ENCODE measurements at regions not wholly inside any gene's neighbourhood (a gene's known extent, or its start where the extent isn't known, plus 50 kb on each side); places are given as distances from the start of the nearest gene placed in this dataset.

- no peaks in the 10 kb centered on the region for H3K79me2 ChIP-seq (ENCODE audit: control insufficient read depth, insufficient read depth, low read length, unreplicated experiment)
- H3K27me3 ChIP-seq (ENCODE audit: insufficient read depth, low read length), result no peaks in the 10 kb centered on the region
- no peak overlapping the region for H2AFZ ChIP-seq (ENCODE audit: low read length, unreplicated experiment)
- no peak overlapping the region for H3K4me3 ChIP-seq (ENCODE audit: low read depth, low read length)
- H3K36me3 ChIP-seq (ENCODE audit: insufficient read depth, low read length), result no peaks in the 10 kb centered on the region
- H3K4me1 ChIP-seq (ENCODE audit: control insufficient read depth, insufficient read depth, low read length, unreplicated experiment), result no peaks in the 10 kb centered on the region
- H3K27ac ChIP-seq (ENCODE audit: low read depth, low read length), result no peak overlapping the region
Observed at GRCh38 chr14:38718519-38718918, 384.5 kb downstream of the SEC23A start.

GRCh38 chr14:38716926-38717325 is 386.1 kb downstream of the SEC23A start:
- Histone ChIP-seq H3K4me3 (ENCODE audit: low read depth, low read length) (no peak overlapping the region), H3K27ac (ENCODE audit: low read depth, low read length) (no peak overlapping the region), H3K79me2 (ENCODE audit: control insufficient read depth, insufficient read depth, low read length, unreplicated experiment) (no peaks in the 10 kb centered on the region), H3K27me3 (ENCODE audit: insufficient read depth, low read length) (no peaks in the 10 kb centered on the region), H3K4me1 (ENCODE audit: control insufficient read depth, insufficient read depth, low read length, unreplicated experiment) (no peaks in the 10 kb centered on the region), H2AFZ (ENCODE audit: low read length, unreplicated experiment) (no peak overlapping the region), H3K36me3 (ENCODE audit: insufficient read depth, low read length) (no peaks in the 10 kb centered on the region)

- Histone ChIP-seq H3K4me1 (ENCODE audit: control insufficient read depth, insufficient read depth, low read length, unreplicated experiment) (no peaks in the 10 kb centered on the region), H3K27me3 (ENCODE audit: insufficient read depth, low read length) (no peaks in the 10 kb centered on the region), H2AFZ (ENCODE audit: low read length, unreplicated experiment) (no peak overlapping the region), H3K36me3 (ENCODE audit: insufficient read depth, low read length) (no peaks in the 10 kb centered on the region), H3K27ac (ENCODE audit: low read depth, low read length) (no peak overlapping the region), H3K79me2 (ENCODE audit: control insufficient read depth, insufficient read depth, low read length, unreplicated experiment) (no peaks in the 10 kb centered on the region), H3K4me3 (ENCODE audit: low read depth, low read length) (no peak overlapping the region)
Observed at GRCh38 chr14:38710881-38711280, 392.2 kb downstream of the SEC23A start.

- H3K36me3 ChIP-seq (ENCODE audit: insufficient read depth, low read length), result no peaks in the 10 kb centered on the region
- H2AFZ ChIP-seq (ENCODE audit: low read length, unreplicated experiment), result no peak overlapping the region
- H3K4me1 ChIP-seq (ENCODE audit: control insufficient read depth, insufficient read depth, low read length, unreplicated experiment), result no peaks in the 10 kb centered on the region
- H3K27ac ChIP-seq (ENCODE audit: low read depth, low read length), result no peak overlapping the region
- no peak overlapping the region for H3K4me3 ChIP-seq (ENCODE audit: low read depth, low read length)
- H3K79me2 ChIP-seq (ENCODE audit: control insufficient read depth, insufficient read depth, low read length, unreplicated experiment), result no peaks in the 10 kb centered on the region
- no peaks in the 10 kb centered on the region for H3K27me3 ChIP-seq (ENCODE audit: insufficient read depth, low read length)
Observed at GRCh38 chr14:38710196-38710595, 392.8 kb downstream of the SEC23A start.

GRCh38 chr14:38705220-38705619 is 397.8 kb downstream of the SEC23A start:
- Histone ChIP-seq H3K79me2 (ENCODE audit: control insufficient read depth, insufficient read depth, low read length, unreplicated experiment) (no peaks in the 10 kb centered on the region), H3K4me3 (ENCODE audit: low read depth, low read length) (no peak overlapping the region)

GRCh38 chr14:38704220-38704619 is 398.8 kb downstream of the SEC23A start:
- no peaks in the 10 kb centered on the region for H3K27me3 ChIP-seq (ENCODE audit: insufficient read depth, low read length)
- no peak overlapping the region for H2AFZ ChIP-seq (ENCODE audit: low read length, unreplicated experiment)
- no peaks in the 10 kb centered on the region for H3K36me3 ChIP-seq (ENCODE audit: insufficient read depth, low read length)
- no peaks in the 10 kb centered on the region for H3K4me1 ChIP-seq (ENCODE audit: control insufficient read depth, insufficient read depth, low read length, unreplicated experiment)
- H3K4me3 ChIP-seq (ENCODE audit: low read depth, low read length), result no peak overlapping the region
- no peak overlapping the region for H3K27ac ChIP-seq (ENCODE audit: low read depth, low read length)
- H3K79me2 ChIP-seq (ENCODE audit: control insufficient read depth, insufficient read depth, low read length, unreplicated experiment), result no peaks in the 10 kb centered on the region

More at GRCh38 chr14:38705220-38705619, 397.8 kb downstream of the SEC23A start:
- H3K36me3 ChIP-seq (ENCODE audit: insufficient read depth, low read length), result no peaks in the 10 kb centered on the region
- no peak overlapping the region for H3K27ac ChIP-seq (ENCODE audit: low read depth, low read length)
- H2AFZ ChIP-seq (ENCODE audit: low read length, unreplicated experiment), result no peak overlapping the region
- no peaks in the 10 kb centered on the region for H3K27me3 ChIP-seq (ENCODE audit: insufficient read depth, low read length)
- no peaks in the 10 kb centered on the region for H3K4me1 ChIP-seq (ENCODE audit: control insufficient read depth, insufficient read depth, low read length, unreplicated experiment)

- Histone ChIP-seq H3K4me1 (ENCODE audit: control insufficient read depth, insufficient read depth, low read length, unreplicated experiment) (peaks cover 6% of the 10 kb centered on the region), H3K79me2 (ENCODE audit: control insufficient read depth, insufficient read depth, low read length, unreplicated experiment) (no peaks in the 10 kb centered on the region), H3K36me3 (ENCODE audit: insufficient read depth, low read length) (0 out of 2 replicates have a peak, but pooled peaks cover 2% of the 10 kb centered on the region), H2AFZ (ENCODE audit: low read length, unreplicated experiment) (no peak overlapping the region), H3K4me3 (ENCODE audit: low read depth, low read length) (no peak overlapping the region), H3K27ac (ENCODE audit: low read depth, low read length) (no peak overlapping the region), H3K27me3 (ENCODE audit: insufficient read depth, low read length) (no peaks in the 10 kb centered on the region)
Observed at GRCh38 chr14:38696925-38697324, 406.1 kb downstream of the SEC23A start.

GRCh38 chr14:38693423-38693822 is 409.6 kb downstream of the SEC23A start:
- Histone ChIP-seq H3K4me3 (ENCODE audit: low read depth, low read length) (no peak overlapping the region), H3K36me3 (ENCODE audit: insufficient read depth, low read length) (0 out of 2 replicates have a peak, but pooled peaks cover 2% of the 10 kb centered on the region), H3K4me1 (ENCODE audit: control insufficient read depth, insufficient read depth, low read length, unreplicated experiment) (peaks cover 6% of the 10 kb centered on the region), H2AFZ (ENCODE audit: low read length, unreplicated experiment) (no peak overlapping the region), H3K79me2 (ENCODE audit: control insufficient read depth, insufficient read depth, low read length, unreplicated experiment) (no peaks in the 10 kb centered on the region), H3K27ac (ENCODE audit: low read depth, low read length) (no peak overlapping the region), H3K27me3 (ENCODE audit: insufficient read depth, low read length) (no peaks in the 10 kb centered on the region)

- Histone ChIP-seq H3K79me2 (ENCODE audit: control insufficient read depth, insufficient read depth, low read length, unreplicated experiment) (no peaks in the 10 kb centered on the region), H2AFZ (ENCODE audit: low read length, unreplicated experiment) (no peak overlapping the region), H3K27ac (ENCODE audit: low read depth, low read length) (no peak overlapping the region), H3K4me3 (ENCODE audit: low read depth, low read length) (no peak overlapping the region), H3K27me3 (ENCODE audit: insufficient read depth, low read length) (no peaks in the 10 kb centered on the region), H3K4me1 (ENCODE audit: control insufficient read depth, insufficient read depth, low read length, unreplicated experiment) (no peaks in the 10 kb centered on the region), H3K36me3 (ENCODE audit: insufficient read depth, low read length) (no peaks in the 10 kb centered on the region)
Observed at GRCh38 chr14:38669027-38669426, 413.1 kb upstream of the CLEC14A start.

GRCh38 chr14:38663382-38663781 is 407.5 kb upstream of the CLEC14A start:
- H2AFZ ChIP-seq (ENCODE audit: low read length, unreplicated experiment), result no peak overlapping the region
- H3K79me2 ChIP-seq (ENCODE audit: control insufficient read depth, insufficient read depth, low read length, unreplicated experiment), result no peaks in the 10 kb centered on the region
- no peak overlapping the region for H3K4me3 ChIP-seq (ENCODE audit: low read depth, low read length)
- H3K27me3 ChIP-seq (ENCODE audit: insufficient read depth, low read length), result peaks cover 21% of the 10 kb centered on the region; the same call in 1 of the 2 replicates
- H3K27ac ChIP-seq (ENCODE audit: low read depth, low read length), result no peak overlapping the region
- no peaks in the 10 kb centered on the region for H3K36me3 ChIP-seq (ENCODE audit: insufficient read depth, low read length)
- no peaks in the 10 kb centered on the region for H3K4me1 ChIP-seq (ENCODE audit: control insufficient read depth, insufficient read depth, low read length, unreplicated experiment)

- Histone ChIP-seq H3K4me1 (ENCODE audit: control insufficient read depth, insufficient read depth, low read length, unreplicated experiment) (no peaks in the 10 kb centered on the region), H3K4me3 (ENCODE audit: low read depth, low read length) (no peak overlapping the region), H2AFZ (ENCODE audit: low read length, unreplicated experiment) (no peak overlapping the region), H3K36me3 (ENCODE audit: insufficient read depth, low read length) (no peaks in the 10 kb centered on the region), H3K27ac (ENCODE audit: low read depth, low read length) (no peak overlapping the region), H3K27me3 (ENCODE audit: insufficient read depth, low read length) (peaks cover 26% of the 10 kb centered on the region; the same call in 1 of the 2 replicates), H3K79me2 (ENCODE audit: control insufficient read depth, insufficient read depth, low read length, unreplicated experiment) (no peaks in the 10 kb centered on the region)
Observed at GRCh38 chr14:38662781-38663180, 406.9 kb upstream of the CLEC14A start.

Data from ACC112 (cell line).